ENCODE measurements at regions not wholly inside any gene's neighbourhood (a gene's known extent, or its start where the extent isn't known, plus 50 kb on each side); places are given as distances from the start of the nearest gene placed in this dataset.
"Not testable (repeated sequence)": the region's sequence is repeated elsewhere in the genome, so short reads cannot be mapped to it uniquely, and the experiment has no call there.

GRCh38 chr10:71010730-71011129 is 122.4 kb upstream of the PCBD1 start:
- Histone ChIP-seq H3K36me3 (ENCODE audit: insufficient read depth, low read depth, low read length) (no peaks in the 10 kb centered on the region), H3K9ac (ENCODE audit: low read depth, low read length) (no peak overlapping the region), H3K4me3 (ENCODE audit: low read length) (no peak overlapping the region), H3K27me3 (ENCODE audit: insufficient read depth, low read length) (no peaks in the 10 kb centered on the region), H3K4me1 (ENCODE audit: insufficient read depth, low read length) (no peaks in the 10 kb centered on the region; the same call in 1 of the 2 replicates), H3K9me3 (ENCODE audit: insufficient read depth, low read depth, low read length) (no peaks in the 10 kb centered on the region), H3K27ac (ENCODE audit: low read length) (no peak overlapping the region)

DNA sequence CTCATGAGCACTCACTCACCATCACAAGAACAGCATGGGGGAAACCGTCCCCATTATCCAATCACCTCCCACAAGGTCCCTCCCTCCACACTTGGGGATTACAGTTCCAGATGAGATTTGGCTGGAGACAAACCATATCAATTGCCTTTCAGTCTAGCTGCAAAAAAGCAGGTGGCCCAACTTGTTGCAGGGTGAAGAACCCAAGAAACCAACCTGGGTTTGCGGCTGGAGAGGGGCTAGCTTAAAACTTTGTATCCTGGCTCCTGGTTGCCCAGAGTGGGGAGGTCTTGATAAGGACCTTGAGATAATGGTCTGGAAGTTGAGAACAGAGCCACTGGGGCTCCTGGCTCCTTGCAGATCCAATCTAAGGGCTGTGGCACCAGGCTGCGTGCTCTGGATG is 122.8 kb upstream of the PCBD1 start:
- H3K27ac ChIP-seq (ENCODE audit: low read length) = no peak overlapping the region
- H3K27me3 ChIP-seq (ENCODE audit: insufficient read depth, low read length) = no peaks in the 10 kb centered on the region
- no peaks in the 10 kb centered on the region for H3K9me3 ChIP-seq (ENCODE audit: insufficient read depth, low read depth, low read length)

GRCh38 chr10:71014021-71014805 is 125.8 kb upstream of the PCBD1 start:
- no peak overlapping the region for H3K9ac ChIP-seq (ENCODE audit: low read depth, low read length)
- no peaks in the 10 kb centered on the region for H3K9me3 ChIP-seq (ENCODE audit: insufficient read depth, low read depth, low read length)
- H3K4me3 ChIP-seq (ENCODE audit: low read length) = no peak overlapping the region
- no peaks in the 10 kb centered on the region for H3K36me3 ChIP-seq (ENCODE audit: insufficient read depth, low read depth, low read length)
- no peaks in the 10 kb centered on the region for H3K27me3 ChIP-seq (ENCODE audit: insufficient read depth, low read length)
- no peaks in the 10 kb centered on the region for H3K4me1 ChIP-seq (ENCODE audit: insufficient read depth, low read length)
- no peak overlapping the region for H3K27ac ChIP-seq (ENCODE audit: low read length)

More for the DNA sequence above, 122.8 kb upstream of the PCBD1 start:
- no peak overlapping the region for H3K4me3 ChIP-seq (ENCODE audit: low read length)
- no peaks in the 10 kb centered on the region; the same call in 1 of the 2 replicates for H3K4me1 ChIP-seq (ENCODE audit: insufficient read depth, low read length)
- H3K36me3 ChIP-seq (ENCODE audit: insufficient read depth, low read depth, low read length) = no peaks in the 10 kb centered on the region
- H3K9ac ChIP-seq (ENCODE audit: low read depth, low read length) = no peak overlapping the region

DNA sequence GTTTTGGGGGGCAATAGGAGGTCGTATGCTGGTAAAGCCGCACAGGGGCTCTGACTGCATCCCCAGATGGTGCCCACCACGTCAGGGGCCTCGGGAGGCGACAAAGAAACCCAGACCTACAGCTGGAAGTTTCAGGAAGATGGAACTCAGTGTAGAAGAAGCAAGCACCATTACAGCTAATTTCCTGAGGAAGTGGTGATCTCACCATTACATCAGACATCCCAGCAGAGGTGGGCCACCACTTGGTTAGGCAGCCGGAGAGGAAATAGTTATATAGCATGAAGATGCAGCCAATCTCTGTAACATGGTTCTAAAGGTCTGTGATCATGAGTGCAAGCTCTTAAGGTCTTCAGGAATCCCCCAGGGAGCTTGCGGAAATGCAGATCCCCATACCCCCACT is 127.3 kb upstream of the PCBD1 start:
- Histone ChIP-seq H3K27me3 (ENCODE audit: insufficient read depth, low read length) (no peaks in the 10 kb centered on the region), H3K36me3 (ENCODE audit: insufficient read depth, low read depth, low read length) (no peaks in the 10 kb centered on the region), H3K9ac (ENCODE audit: low read depth, low read length) (no peak overlapping the region), H3K9me3 (ENCODE audit: insufficient read depth, low read depth, low read length) (no peaks in the 10 kb centered on the region), H3K4me1 (ENCODE audit: insufficient read depth, low read length) (no peaks in the 10 kb centered on the region), H3K27ac (ENCODE audit: low read length) (no peak overlapping the region), H3K4me3 (ENCODE audit: low read length) (no peak overlapping the region)

GRCh38 chr10:71020061-71020460 is 131.7 kb upstream of the PCBD1 start:
- H3K4me3 ChIP-seq (ENCODE audit: low read length); H3K4me1 ChIP-seq (ENCODE audit: insufficient read depth, low read length); H3K27me3 ChIP-seq (ENCODE audit: insufficient read depth, low read length); H3K27ac ChIP-seq (ENCODE audit: low read length); H3K9ac ChIP-seq (ENCODE audit: low read depth, low read length); H3K9me3 ChIP-seq (ENCODE audit: insufficient read depth, low read depth, low read length); H3K36me3 ChIP-seq (ENCODE audit: insufficient read depth, low read depth, low read length): not testable (repeated sequence)

GRCh38 chr10:71021402-71021801 is 133.0 kb upstream of the PCBD1 start:
- Histone ChIP-seq H3K27ac (ENCODE audit: low read length) (no peak overlapping the region), H3K4me1 (ENCODE audit: insufficient read depth, low read length) (no peaks in the 10 kb centered on the region), H3K27me3 (ENCODE audit: insufficient read depth, low read length) (no peaks in the 10 kb centered on the region), H3K9me3 (ENCODE audit: insufficient read depth, low read depth, low read length) (0 out of 2 replicates have a peak, but pooled peaks cover 3% of the 10 kb centered on the region), H3K9ac (ENCODE audit: low read depth, low read length) (no peak overlapping the region), H3K4me3 (ENCODE audit: low read length) (no peak overlapping the region), H3K36me3 (ENCODE audit: insufficient read depth, low read depth, low read length) (no peaks in the 10 kb centered on the region)

GRCh38 chr10:71023704-71024283 is 135.4 kb upstream of the PCBD1 start:
- H3K36me3 ChIP-seq (ENCODE audit: insufficient read depth, low read depth, low read length) = no peaks in the 10 kb centered on the region
- no peak overlapping the region for H3K4me3 ChIP-seq (ENCODE audit: low read length)
- H3K4me1 ChIP-seq (ENCODE audit: insufficient read depth, low read length) = no peaks in the 10 kb centered on the region
- H3K27ac ChIP-seq (ENCODE audit: low read length) = no peak overlapping the region
- H3K9me3 ChIP-seq (ENCODE audit: insufficient read depth, low read depth, low read length) = 0 out of 2 replicates have a peak, but pooled peaks cover 3% of the 10 kb centered on the region
- H3K27me3 ChIP-seq (ENCODE audit: insufficient read depth, low read length) = no peaks in the 10 kb centered on the region
- no peak overlapping the region for H3K9ac ChIP-seq (ENCODE audit: low read depth, low read length)

GRCh38 chr10:71024490-71024889 is 136.1 kb upstream of the PCBD1 start:
- no peaks in the 10 kb centered on the region for H3K4me1 ChIP-seq (ENCODE audit: insufficient read depth, low read length)

GRCh38 chr10:71025535-71025934 is 137.2 kb upstream of the PCBD1 start:
- Histone ChIP-seq H3K36me3 (ENCODE audit: insufficient read depth, low read depth, low read length) (no peaks in the 10 kb centered on the region), H3K4me1 (ENCODE audit: insufficient read depth, low read length) (no peaks in the 10 kb centered on the region), H3K9me3 (ENCODE audit: insufficient read depth, low read depth, low read length) (0 out of 2 replicates have a peak, but pooled peaks cover 3% of the 10 kb centered on the region)

More at GRCh38 chr10:71024490-71024889, 136.1 kb upstream of the PCBD1 start:
- Histone ChIP-seq H3K27ac (ENCODE audit: low read length) (no peak overlapping the region), H3K4me3 (ENCODE audit: low read length) (no peak overlapping the region), H3K9me3 (ENCODE audit: insufficient read depth, low read depth, low read length) (0 out of 2 replicates have a peak, but pooled peaks cover 3% of the 10 kb centered on the region), H3K36me3 (ENCODE audit: insufficient read depth, low read depth, low read length) (no peaks in the 10 kb centered on the region), H3K9ac (ENCODE audit: low read depth, low read length) (no peak overlapping the region), H3K27me3 (ENCODE audit: insufficient read depth, low read length) (no peaks in the 10 kb centered on the region)

GRCh38 chr10:71028066-71028465 is 139.7 kb upstream of the PCBD1 start:
- Histone ChIP-seq H3K36me3 (ENCODE audit: insufficient read depth, low read depth, low read length) (no peaks in the 10 kb centered on the region), H3K9ac (ENCODE audit: low read depth, low read length) (no peak overlapping the region), H3K27me3 (ENCODE audit: insufficient read depth, low read length) (no peaks in the 10 kb centered on the region), H3K27ac (ENCODE audit: low read length) (no peak overlapping the region), H3K4me3 (ENCODE audit: low read length) (no peak overlapping the region), H3K9me3 (ENCODE audit: insufficient read depth, low read depth, low read length) (no peaks in the 10 kb centered on the region), H3K4me1 (ENCODE audit: insufficient read depth, low read length) (no peaks in the 10 kb centered on the region)

More at GRCh38 chr10:71025535-71025934, 137.2 kb upstream of the PCBD1 start:
- Histone ChIP-seq H3K27ac (ENCODE audit: low read length) (no peak overlapping the region), H3K27me3 (ENCODE audit: insufficient read depth, low read length) (no peaks in the 10 kb centered on the region), H3K4me3 (ENCODE audit: low read length) (no peak overlapping the region), H3K9ac (ENCODE audit: low read depth, low read length) (no peak overlapping the region)

DNA sequence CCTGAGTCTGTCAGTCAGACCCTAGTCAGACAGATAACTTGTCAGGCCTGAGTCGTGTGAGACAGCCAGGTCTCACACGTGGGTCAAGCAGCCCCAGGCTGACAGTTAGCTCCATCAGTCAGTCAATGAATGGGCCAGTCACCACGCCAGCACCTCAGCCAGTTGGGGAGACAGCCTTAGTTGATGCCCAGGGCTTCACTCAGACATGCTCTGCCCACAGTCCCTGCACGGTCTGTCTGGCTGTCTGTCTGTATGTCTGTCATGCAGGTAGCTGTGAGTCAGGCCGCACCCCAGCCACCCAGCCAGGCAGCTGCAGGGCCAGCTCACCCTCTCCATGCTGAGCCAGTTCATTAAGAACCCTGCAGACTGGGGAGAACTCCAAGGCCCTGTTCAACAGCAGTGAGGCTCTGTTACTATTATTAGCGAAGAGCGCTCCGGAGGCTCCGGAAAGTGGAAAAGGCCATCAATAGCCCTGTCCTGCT is 141.1 kb upstream of the PCBD1 start:
- Histone ChIP-seq H3K4me3 (ENCODE audit: low read length) (no peak overlapping the region), H3K27me3 (ENCODE audit: insufficient read depth, low read length) (no peaks in the 10 kb centered on the region), H3K4me1 (ENCODE audit: insufficient read depth, low read length) (no peaks in the 10 kb centered on the region), H3K9ac (ENCODE audit: low read depth, low read length) (no peak overlapping the region), H3K9me3 (ENCODE audit: insufficient read depth, low read depth, low read length) (no peaks in the 10 kb centered on the region), H3K27ac (ENCODE audit: low read length) (no peak overlapping the region), H3K36me3 (ENCODE audit: insufficient read depth, low read depth, low read length) (no peaks in the 10 kb centered on the region)

GRCh38 chr10:71029907-71030306 is 141.5 kb upstream of the PCBD1 start:
- Histone ChIP-seq H3K4me3 (ENCODE audit: low read length) (no peak overlapping the region), H3K9ac (ENCODE audit: low read depth, low read length) (no peak overlapping the region), H3K4me1 (ENCODE audit: insufficient read depth, low read length) (no peaks in the 10 kb centered on the region), H3K9me3 (ENCODE audit: insufficient read depth, low read depth, low read length) (no peaks in the 10 kb centered on the region), H3K27ac (ENCODE audit: low read length) (no peak overlapping the region), H3K36me3 (ENCODE audit: insufficient read depth, low read depth, low read length) (no peaks in the 10 kb centered on the region), H3K27me3 (ENCODE audit: insufficient read depth, low read length) (no peaks in the 10 kb centered on the region)

All from iPS-20b (cell line).